Breast epithelium (tissue), 4 donors: ENCODE measurements at regions not wholly inside any gene's neighbourhood (a gene's known extent, or its start where the extent isn't known, plus 50 kb on each side); places are given as distances from the start of the nearest gene placed in this dataset.

ENCODE experiments used
- DNase-seq, 2 donors: peaks; one replicate each; pipeline ENCODE4 v3.0.0-alpha.2; 2019; ENCODE audit warnings: low spot score in 2 of 2
- H3K27ac ChIP-seq, 2 donors: fragments of 200-600 bp; sonication (generic) in 1 of 2; one replicate each; pipeline ENCODE4 v1.5.1; 2016 to 2019; ENCODE audit warnings: mild to moderate bottlenecking in 1 of 2
- H3K27me3 ChIP-seq, 2 donors: fragments of 200-600 bp; sonication (generic) in 1 of 2; one replicate each; pipeline versions ENCODE4 v1.5.1 to v1.6.0; 2017 to 2019; ENCODE audit warnings: control low read depth in 1 of 2, mild to moderate bottlenecking in 1 of 2
- H3K36me3 ChIP-seq: fragments of 200-600 bp; one replicate; pipeline ENCODE4 v1.5.1; 2019
- H3K4me1 ChIP-seq, 2 donors: fragments of 200-600 bp; sonication (generic); one replicate each; pipeline ENCODE4 v1.5.1; 2016 to 2019; ENCODE audit warnings: control low read depth in 1 of 2
- H3K4me3 ChIP-seq, 3 donors: fragments of 200-600 bp; sonication (generic); 1 replicate in 2 of 3; 2 replicates in 1 of 3; pipeline ENCODE4 v1.5.1; 2016 to 2019; ENCODE audit warnings: mild to moderate bottlenecking in 3 of 3, moderate library complexity in 2 of 3
- H3K9me3 ChIP-seq, 2 donors: fragments of 200-600 bp; sonication (generic) in 1 of 2; one replicate each; pipeline ENCODE4 v1.5.1; 2016 to 2019; ENCODE audit warnings: control low read depth in 1 of 2
- CTCF ChIP-seq, 3 donors: fragments of 450-650 bp; IDR thresholded peaks; one replicate each; pipeline ENCODE4 v1.5.1; 2016 to 2017; ENCODE audit warnings: antibody characterized with exemption in 3 of 3, mild to moderate bottlenecking in 3 of 3, moderate library complexity in 3 of 3
- POLR2A ChIP-seq: fragments of 450-650 bp; IDR thresholded peaks from one replicate; pipeline ENCODE4 v1.6.1; 2016; ENCODE audit warnings: antibody characterized with exemption, mild to moderate bottlenecking, moderate library complexity
- POLR2AphosphoS5 ChIP-seq, 3 donors: sonication (generic); formaldehyde crosslinking; IDR thresholded peaks; one replicate each; pipeline ENCODE4 v1.6.1; 2017; ENCODE audit warnings: antibody characterized with exemption in 3 of 3
- intact Hi-C: fragments of 100-400 bp; cut with DNase I; formaldehyde crosslinking; loops from one replicate; pipeline ENCODE4 v1.15.1; 2023; ENCODE audit warnings: low total_unique reads

GRCh38 chr2:239746559-239747246 is 278.4 kb downstream of the NDUFA10 start:
- TF ChIP-seq POLR2AphosphoS5 (IDR thresholded peaks at IDR 0.05) (no peak), CTCF (IDR thresholded peaks at IDR 0.05) (no peak), POLR2A (no peak)
- Histone ChIP-seq H3K36me3 (no peaks in the 10 kb centered on the region), H3K27me3 (no peaks in the 10 kb centered on the region), H3K27ac (no peak overlapping the region), H3K4me1 (peaks cover 0 to 5% of the 10 kb centered on the region in 2 donors), H3K4me3 (no peak overlapping the region), H3K9me3 (no peaks in the 10 kb centered on the region)
- DNase-seq, result no peak
- intact Hi-C loops, result no loop called here

DNA sequence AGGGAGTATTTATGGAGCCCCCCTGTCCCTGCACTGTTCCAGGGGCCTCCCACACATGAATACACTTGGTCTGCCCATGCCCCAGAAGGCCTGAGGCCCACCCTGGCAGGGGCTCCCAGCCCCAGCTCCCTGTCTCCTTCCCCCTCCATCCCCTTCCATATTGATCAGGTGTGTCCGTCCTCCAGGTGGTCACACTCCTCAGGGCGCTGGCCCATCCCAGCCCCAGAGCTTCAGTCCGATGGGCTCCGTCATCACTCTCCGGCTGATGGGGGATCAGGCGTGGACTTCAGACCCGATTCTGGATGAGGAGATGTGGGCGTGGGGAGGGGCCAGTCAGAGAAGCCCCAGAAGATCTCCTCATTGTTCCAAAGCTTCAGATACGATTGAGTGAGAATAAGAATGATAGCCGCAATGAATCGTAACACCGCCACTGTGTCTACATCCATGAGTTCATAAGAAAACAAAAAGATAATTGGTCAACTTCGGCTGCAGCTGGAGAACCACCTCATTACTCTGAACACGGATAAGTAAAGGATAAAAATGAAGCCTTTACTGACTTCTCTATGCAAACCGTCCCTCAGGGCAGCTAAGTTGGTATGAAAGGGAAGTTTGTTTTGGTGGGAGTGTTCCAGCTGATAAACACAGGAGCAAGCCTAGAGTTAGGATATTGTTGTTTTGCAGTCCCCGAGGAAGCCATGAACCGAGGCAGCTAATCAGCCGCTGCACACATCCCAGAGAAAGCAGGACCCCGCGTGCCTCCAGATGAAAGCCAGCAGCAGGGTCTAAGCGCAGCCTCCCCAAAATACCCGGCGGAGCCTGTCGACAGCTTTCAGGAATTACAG is 279.5 kb downstream of the NDUFA10 start:
- DNase-seq, result no peak
- H3K4me1 ChIP-seq, result no peaks in the 10 kb centered on the region
- intact Hi-C loops, result no loop called here
- H3K27ac ChIP-seq, result no peak overlapping the region
- H3K9me3 ChIP-seq, result no peaks in the 10 kb centered on the region
- no peaks in the 10 kb centered on the region for H3K27me3 ChIP-seq
- H3K36me3 ChIP-seq, result no peaks in the 10 kb centered on the region
- TF ChIP-seq POLR2AphosphoS5 (IDR thresholded peaks at IDR 0.05) (no peak), CTCF (IDR thresholded peaks at IDR 0.05) (no peak), POLR2A (no peak)
- no peak overlapping the region for H3K4me3 ChIP-seq

DNA sequence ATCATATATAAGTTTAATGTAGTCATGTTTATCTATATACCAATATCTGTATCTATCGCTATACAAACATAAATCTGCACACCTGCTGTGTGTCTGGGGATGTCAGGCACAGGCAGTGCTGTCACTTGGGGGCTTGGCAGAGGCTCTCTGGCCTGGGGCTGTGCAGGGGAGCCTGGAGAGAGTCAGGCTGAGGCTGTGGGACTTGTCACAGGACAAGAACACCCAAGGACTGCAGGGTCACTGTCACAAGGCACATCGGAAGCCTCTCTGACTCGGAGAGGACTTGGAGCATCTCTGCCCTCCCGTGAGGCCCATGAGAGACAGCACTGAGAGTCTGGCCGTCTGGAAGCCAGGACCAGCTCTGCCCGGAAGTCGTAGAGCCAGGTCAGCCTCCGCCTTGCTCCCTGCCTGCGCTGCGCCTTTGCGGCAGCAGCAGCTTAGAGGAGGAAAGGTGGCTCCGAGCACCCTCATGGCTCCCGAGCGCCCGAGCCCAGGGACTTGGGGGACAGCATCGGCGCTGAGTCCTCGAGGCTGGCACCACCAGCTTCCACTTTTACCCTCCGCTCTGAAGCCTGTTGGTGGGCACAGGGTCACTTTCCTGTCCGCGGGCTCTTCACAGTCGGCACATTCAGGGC is 280.3 kb downstream of the NDUFA10 start:
- intact Hi-C loops, result no loop called here
- no peak overlapping the region for H3K4me3 ChIP-seq
- no peaks in the 10 kb centered on the region for H3K4me1 ChIP-seq
- H3K36me3 ChIP-seq, result no peaks in the 10 kb centered on the region
- H3K27ac ChIP-seq, result no peak overlapping the region
- no peaks in the 10 kb centered on the region for H3K27me3 ChIP-seq
- DNase-seq, result no peak
- no peak for TF ChIP-seq POLR2A
- TF ChIP-seq POLR2AphosphoS5 (IDR thresholded peaks at IDR 0.05), result no peak
- TF ChIP-seq CTCF (IDR thresholded peaks at IDR 0.05), result no peak
- no peaks in the 10 kb centered on the region for H3K9me3 ChIP-seq

GRCh38 chr2:239743206-239743605 is 281.9 kb downstream of the NDUFA10 start:
- Histone ChIP-seq H3K4me1 (no peaks in the 10 kb centered on the region), H3K9me3 (no peaks in the 10 kb centered on the region), H3K27me3 (no peaks in the 10 kb centered on the region), H3K36me3 (no peaks in the 10 kb centered on the region), H3K27ac (no peak overlapping the region), H3K4me3 (no peak overlapping the region)
- DNase-seq, result no peak
- intact Hi-C loops, result no loop called here
- no peak for TF ChIP-seq POLR2A

DNA sequence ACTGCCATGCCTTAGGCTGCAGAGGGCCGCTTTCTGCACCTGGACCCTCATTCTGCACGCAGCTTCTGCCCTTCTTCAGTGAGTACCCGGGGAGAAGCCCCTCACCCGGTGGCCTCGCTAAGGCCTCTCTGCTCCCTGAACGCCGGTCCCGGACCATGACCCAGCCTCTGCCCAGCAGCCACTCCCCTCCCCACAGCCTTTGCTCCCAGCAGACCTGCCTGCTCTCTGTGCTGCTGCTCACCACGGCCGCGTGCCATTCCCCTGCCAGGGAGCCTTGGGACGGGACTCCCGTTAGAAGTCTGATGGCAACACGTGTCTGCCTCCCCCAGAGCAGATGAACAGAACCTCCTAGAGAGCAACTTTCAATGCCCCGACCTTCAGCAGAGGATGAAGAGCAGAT is 282.8 kb downstream of the NDUFA10 start:
- Histone ChIP-seq H3K36me3 (no peaks in the 10 kb centered on the region), H3K4me3 (no peak overlapping the region), H3K4me1 (no peaks in the 10 kb centered on the region), H3K9me3 (no peaks in the 10 kb centered on the region), H3K27me3 (no peaks in the 10 kb centered on the region), H3K27ac (no peak overlapping the region)
- no peak for DNase-seq
- no peak for TF ChIP-seq POLR2A
- no peak for TF ChIP-seq POLR2AphosphoS5 (IDR thresholded peaks at IDR 0.05)
- no peak for TF ChIP-seq CTCF (IDR thresholded peaks at IDR 0.05)
- intact Hi-C loops, result no loop called here
